ENCODE measurements at regions not wholly inside any gene's neighbourhood (a gene's known extent, or its start where the extent isn't known, plus 50 kb on each side); places are given as distances from the start of the nearest gene placed in this dataset.

DNA sequence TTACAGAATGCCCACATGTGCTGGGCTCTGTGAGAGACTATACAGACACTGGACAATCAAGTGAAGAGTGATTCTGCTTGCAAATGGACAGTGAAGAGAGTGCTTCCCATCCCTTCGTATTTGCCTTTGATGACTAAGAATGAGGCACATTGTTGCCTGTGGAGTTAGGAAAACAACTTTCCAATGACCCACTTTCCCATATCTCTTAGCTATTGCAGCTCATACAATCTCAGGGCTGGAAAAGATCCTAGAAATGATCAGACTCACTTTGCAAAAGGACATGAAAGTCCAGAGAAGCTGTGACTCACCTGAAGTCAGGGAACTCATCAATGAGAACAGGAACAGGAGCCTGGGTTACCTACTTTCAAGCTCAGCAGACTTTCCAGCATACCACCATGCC lies 440.5 kb upstream of the TCF4 start:
- Mint-ChIP-seq H3K27ac (no peak overlapping the region), H3K36me3 (ENCODE audit: insufficient read depth) (no peaks in the 10 kb centered on the region), H3K4me1 (ENCODE audit: low read depth in 2 of 2) (no peaks in the 10 kb centered on the region), H3K27me3 (no peaks in the 10 kb centered on the region), H3K4me3 (no peak overlapping the region), H3K9me3 (peaks cover 0 to 2% of the 10 kb centered on the region in 2 donors)
- ATAC-seq (replicated peaks) (no peak), DNase-seq (no peak)

DNA sequence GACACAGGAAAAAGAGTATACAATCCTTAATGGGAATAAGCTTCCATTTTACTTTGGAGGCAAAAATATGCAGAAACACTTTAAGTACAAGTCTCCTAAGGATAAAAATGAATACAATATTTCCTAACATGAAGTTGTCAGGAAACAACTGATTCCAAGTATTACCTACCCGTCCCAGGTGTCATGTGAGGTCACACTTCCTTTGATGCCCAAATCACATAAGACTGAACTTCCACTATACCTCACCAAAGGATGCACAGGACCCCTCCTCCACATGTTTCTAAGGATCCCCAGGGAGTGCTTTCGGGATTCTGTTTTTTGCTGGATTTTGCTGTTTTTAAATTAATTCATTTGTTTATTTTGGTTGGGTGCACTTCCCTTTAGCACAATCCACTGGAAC lies 438.5 kb upstream of the TCF4 start:
- no peak for ATAC-seq (replicated peaks)
- Mint-ChIP-seq H3K4me1 (ENCODE audit: low read depth in 2 of 2) (no peaks in the 10 kb centered on the region), H3K27me3 (no peaks in the 10 kb centered on the region), H3K27ac (no peak overlapping the region), H3K4me3 (no peak overlapping the region), H3K36me3 (ENCODE audit: insufficient read depth) (no peaks in the 10 kb centered on the region), H3K9me3 (no peaks in the 10 kb centered on the region)
- DNase-seq, result no peak

DNA sequence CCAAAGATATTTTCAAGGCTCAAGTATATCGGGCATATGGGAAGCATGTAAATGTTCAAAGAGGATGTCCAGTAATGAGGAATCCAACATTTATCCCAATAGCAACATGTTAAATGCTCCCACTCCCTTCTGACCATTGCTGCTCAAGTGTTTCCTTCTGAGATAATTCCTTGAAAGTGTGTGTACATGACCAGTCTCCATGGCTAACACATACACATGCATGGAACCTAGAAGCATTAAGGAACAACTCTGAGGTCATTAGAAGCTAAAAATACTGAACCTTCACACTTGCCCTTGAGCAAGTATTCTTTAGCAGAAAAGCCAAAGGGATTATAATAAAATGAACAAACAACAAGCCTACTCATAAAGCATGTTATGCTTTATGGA lies 433.8 kb upstream of the TCF4 start:
- H3K27me3 Mint-ChIP-seq, result no peaks in the 10 kb centered on the region
- H3K27ac Mint-ChIP-seq, result no peak overlapping the region
- no peak overlapping the region for H3K4me3 Mint-ChIP-seq
- H3K9me3 Mint-ChIP-seq, result peaks cover 5 to 7% of the 10 kb centered on the region in 2 donors
- no peaks in the 10 kb centered on the region for H3K4me1 Mint-ChIP-seq (ENCODE audit: low read depth in 2 of 2)
- no peak for ATAC-seq (replicated peaks)
- H3K36me3 Mint-ChIP-seq (ENCODE audit: insufficient read depth), result no peaks in the 10 kb centered on the region
- DNase-seq, result no peak

DNA sequence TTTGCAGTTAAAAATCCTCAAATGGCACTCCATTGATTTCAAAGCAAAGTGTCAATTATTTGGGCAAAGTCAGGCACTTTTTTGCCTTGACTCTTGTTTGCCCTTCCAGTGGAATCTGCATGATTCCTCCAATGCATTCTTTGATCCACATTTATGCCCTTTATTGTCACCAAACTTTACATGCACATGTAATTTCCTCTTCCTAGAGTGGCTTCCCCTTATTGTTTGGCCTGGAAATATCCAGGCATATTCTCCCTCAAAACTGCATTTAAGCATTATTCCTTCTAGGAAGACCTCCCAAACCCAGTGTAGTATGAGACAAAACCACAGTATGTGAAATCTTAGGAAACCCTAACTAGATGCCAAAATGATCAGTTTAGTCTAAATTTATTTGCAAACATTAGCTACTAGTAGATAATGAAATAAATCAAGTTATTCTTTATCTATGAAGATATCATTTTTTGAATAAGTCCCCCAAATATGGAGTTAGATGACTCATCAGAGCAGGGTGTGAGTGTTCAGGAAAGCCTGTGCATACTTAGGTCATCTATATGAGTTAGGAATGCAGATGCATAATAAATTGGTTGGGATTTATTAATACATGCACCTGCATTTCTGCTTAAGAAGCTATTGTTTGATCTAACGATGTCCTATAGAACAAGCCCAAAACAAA lies 433.3 kb upstream of the TCF4 start:
- Mint-ChIP-seq H3K9me3 (peaks cover 5 to 7% of the 10 kb centered on the region in 2 donors), H3K27me3 (no peaks in the 10 kb centered on the region), H3K4me1 (ENCODE audit: low read depth in 2 of 2) (no peaks in the 10 kb centered on the region), H3K27ac (no peak overlapping the region), H3K4me3 (no peak overlapping the region), H3K36me3 (ENCODE audit: insufficient read depth) (no peaks in the 10 kb centered on the region)
- no peak for DNase-seq
- no peak for ATAC-seq (replicated peaks)

DNA sequence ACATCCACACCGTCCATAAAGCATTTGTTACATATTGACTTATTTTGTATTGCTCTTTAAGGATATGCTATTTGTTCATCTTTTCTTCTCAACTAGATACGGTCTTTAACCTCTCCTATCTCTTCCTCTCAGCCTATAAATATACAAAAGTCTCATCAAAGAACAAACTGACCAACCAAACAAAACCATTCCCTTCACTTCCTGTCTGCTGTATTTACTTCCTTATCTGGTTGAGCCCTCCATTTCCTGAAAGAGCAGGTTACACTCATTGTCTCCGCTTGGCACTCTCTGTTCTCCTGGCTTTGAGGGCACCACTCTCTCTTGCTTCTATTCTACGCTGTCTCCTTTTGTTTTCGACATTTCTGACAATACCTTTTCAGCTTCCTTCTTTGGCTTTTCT lies 431.9 kb upstream of the TCF4 start:
- H3K9me3 Mint-ChIP-seq, result peaks cover 7 to 13% of the 10 kb centered on the region in 2 donors
- H3K4me1 Mint-ChIP-seq (ENCODE audit: low read depth in 2 of 2), result no peaks in the 10 kb centered on the region
- DNase-seq, result no peak
- H3K27ac Mint-ChIP-seq, result no peak overlapping the region
- H3K27me3 Mint-ChIP-seq, result no peaks in the 10 kb centered on the region
- H3K36me3 Mint-ChIP-seq (ENCODE audit: insufficient read depth), result no peaks in the 10 kb centered on the region
- ATAC-seq (replicated peaks), result no peak
- no peak overlapping the region for H3K4me3 Mint-ChIP-seq

DNA sequence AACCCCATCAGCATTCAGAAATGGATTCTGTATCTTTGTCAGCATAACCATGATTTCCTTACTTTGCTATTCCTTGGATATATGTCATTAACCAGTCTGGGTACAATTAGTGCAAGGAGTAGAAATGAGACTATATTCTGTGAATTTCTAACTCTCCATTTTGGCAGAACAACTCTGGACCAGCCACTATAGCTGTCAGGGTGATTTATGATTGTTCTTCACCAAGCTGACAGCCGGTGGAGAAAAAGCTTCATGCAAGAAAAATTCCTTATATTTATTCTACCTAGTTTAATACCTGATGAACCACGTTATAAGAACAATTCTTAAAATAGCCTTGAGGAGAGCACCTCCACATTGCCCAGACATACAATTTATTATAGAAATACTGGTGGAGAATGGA lies 431.2 kb upstream of the TCF4 start:
- no peaks in the 10 kb centered on the region for H3K27me3 Mint-ChIP-seq
- no peak overlapping the region for H3K27ac Mint-ChIP-seq
- ATAC-seq (replicated peaks) (no peak), DNase-seq (no peak)
- H3K4me3 Mint-ChIP-seq, result no peak overlapping the region
- no peaks in the 10 kb centered on the region for H3K36me3 Mint-ChIP-seq (ENCODE audit: insufficient read depth)
- no peaks in the 10 kb centered on the region for H3K4me1 Mint-ChIP-seq (ENCODE audit: low read depth in 2 of 2)
- H3K9me3 Mint-ChIP-seq, result peaks cover 7 to 14% of the 10 kb centered on the region in 2 donors

DNA sequence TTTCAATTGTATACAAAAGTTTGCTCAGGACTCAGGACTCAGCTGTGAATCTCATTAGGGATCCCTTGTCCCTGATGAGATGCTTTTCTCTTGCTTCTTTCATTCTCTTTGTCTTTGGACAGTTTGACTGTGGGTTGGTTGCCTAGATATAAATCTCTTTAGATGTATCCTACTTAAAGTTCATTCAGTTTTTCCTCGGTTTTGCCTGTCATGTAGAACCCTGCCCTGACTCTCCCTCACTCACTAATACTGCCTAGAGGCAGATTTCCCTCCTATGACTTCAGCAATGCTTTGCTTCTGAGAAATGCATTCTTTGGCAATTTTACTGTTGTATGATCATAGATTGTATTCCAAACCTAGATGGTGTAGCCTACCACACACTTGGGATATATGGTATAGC lies 421.4 kb upstream of the TCF4 start:
- H3K36me3 Mint-ChIP-seq (ENCODE audit: insufficient read depth), result no peaks in the 10 kb centered on the region
- H3K4me3 Mint-ChIP-seq, result no peak overlapping the region
- H3K4me1 Mint-ChIP-seq (ENCODE audit: low read depth in 2 of 2), result no peaks in the 10 kb centered on the region
- H3K9me3 Mint-ChIP-seq, result peaks cover 9 to 31% of the 10 kb centered on the region in 2 donors
- H3K27ac Mint-ChIP-seq, result no peak overlapping the region
- no peaks in the 10 kb centered on the region for H3K27me3 Mint-ChIP-seq
- no peak for ATAC-seq (replicated peaks)
- no peak for DNase-seq

DNA sequence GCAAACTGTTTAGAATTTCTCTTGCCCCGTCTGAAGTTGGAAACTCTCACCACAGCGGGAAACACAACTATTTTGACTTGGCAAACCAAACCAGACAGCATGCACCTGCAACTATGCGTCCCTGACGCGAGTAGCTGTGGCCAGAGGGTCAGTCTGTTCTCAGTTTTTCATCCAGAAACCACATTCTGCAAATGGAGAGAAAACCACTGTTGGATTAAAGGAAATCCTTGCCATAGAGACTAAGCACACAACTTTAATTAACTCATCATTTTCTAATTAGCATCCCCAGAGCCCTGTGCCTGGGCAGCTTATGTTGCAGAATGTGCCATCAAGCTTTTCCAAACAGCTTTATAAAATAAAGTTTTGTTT lies 415.7 kb upstream of the TCF4 start:
- Mint-ChIP-seq H3K36me3 (ENCODE audit: insufficient read depth) (no peaks in the 10 kb centered on the region), H3K27ac (no peak overlapping the region), H3K4me3 (no peak overlapping the region), H3K4me1 (ENCODE audit: low read depth in 2 of 2) (no peaks in the 10 kb centered on the region), H3K27me3 (no peaks in the 10 kb centered on the region), H3K9me3 (peaks cover 0 to 2% of the 10 kb centered on the region in 2 donors)
- DNase-seq (no peak), ATAC-seq (replicated peaks) (no peak)

DNA sequence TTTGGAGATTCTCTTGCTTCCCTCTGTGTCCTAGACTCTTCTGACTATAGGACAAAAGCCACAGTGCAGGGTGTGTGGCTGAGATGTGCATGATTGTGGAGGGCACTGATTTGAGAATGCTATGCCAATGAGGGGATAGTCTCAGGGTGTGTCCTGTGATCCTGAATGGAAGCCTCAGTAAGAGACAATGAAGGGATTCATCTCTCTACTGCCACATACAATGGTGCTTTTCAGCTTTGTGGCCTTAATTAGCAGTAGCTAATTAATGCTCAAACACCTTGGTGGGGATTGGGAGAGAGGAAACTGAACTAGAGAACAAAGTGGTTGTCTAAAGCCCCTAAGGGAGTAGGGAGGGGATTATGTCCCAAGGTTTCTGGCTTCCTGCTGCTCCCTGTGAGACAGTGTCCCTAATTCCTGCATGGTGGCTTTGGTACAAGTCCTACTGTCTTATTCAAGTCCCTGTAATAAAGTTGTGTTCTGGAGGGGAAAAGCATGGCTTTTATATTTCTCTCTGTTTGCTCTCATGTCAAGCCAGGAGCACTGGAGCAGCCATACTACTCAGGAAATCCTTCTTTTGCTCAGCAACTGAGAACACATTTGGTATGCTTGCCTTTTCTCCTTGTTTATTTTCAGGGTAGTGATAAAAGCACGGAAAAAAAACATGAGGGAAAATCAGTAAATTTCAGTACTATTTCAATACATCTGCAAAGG lies 415.2 kb upstream of the TCF4 start:
- peaks cover 2 to 3% of the 10 kb centered on the region in 2 donors for H3K9me3 Mint-ChIP-seq
- H3K36me3 Mint-ChIP-seq (ENCODE audit: insufficient read depth), result no peaks in the 10 kb centered on the region
- no peaks in the 10 kb centered on the region for H3K4me1 Mint-ChIP-seq (ENCODE audit: low read depth in 2 of 2)
- H3K27ac Mint-ChIP-seq, result no peak overlapping the region
- no peak for DNase-seq
- no peaks in the 10 kb centered on the region for H3K27me3 Mint-ChIP-seq
- no peak for ATAC-seq (replicated peaks)
- H3K4me3 Mint-ChIP-seq, result no peak overlapping the region

DNA sequence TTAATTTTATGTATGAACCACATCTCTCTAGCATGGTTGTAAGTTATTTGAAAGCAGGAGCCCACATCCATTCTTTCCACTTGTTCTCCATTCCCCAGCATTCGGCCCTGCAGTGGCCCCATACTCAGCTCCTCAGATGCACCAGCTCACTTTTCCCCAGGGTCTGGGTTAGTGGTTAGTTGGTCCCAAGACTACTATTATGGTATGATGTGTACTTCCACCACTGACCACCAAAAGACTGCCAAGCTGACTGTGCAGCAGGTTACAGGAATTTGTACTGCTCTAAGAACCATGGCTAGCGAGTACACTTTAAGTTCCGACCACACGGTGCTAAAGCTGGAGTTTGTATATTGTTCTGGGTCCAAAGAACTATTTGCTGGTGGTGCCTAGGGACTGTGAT lies 413.6 kb upstream of the TCF4 start:
- H3K4me3 Mint-ChIP-seq, result no peak overlapping the region
- H3K9me3 Mint-ChIP-seq, result peaks cover 6 to 17% of the 10 kb centered on the region in 2 donors
- no peaks in the 10 kb centered on the region for H3K36me3 Mint-ChIP-seq (ENCODE audit: insufficient read depth)
- H3K27me3 Mint-ChIP-seq, result no peaks in the 10 kb centered on the region
- H3K27ac Mint-ChIP-seq, result no peak overlapping the region
- DNase-seq (no peak), ATAC-seq (replicated peaks) (no peak)
- H3K4me1 Mint-ChIP-seq (ENCODE audit: low read depth in 2 of 2), result no peaks in the 10 kb centered on the region

DNA sequence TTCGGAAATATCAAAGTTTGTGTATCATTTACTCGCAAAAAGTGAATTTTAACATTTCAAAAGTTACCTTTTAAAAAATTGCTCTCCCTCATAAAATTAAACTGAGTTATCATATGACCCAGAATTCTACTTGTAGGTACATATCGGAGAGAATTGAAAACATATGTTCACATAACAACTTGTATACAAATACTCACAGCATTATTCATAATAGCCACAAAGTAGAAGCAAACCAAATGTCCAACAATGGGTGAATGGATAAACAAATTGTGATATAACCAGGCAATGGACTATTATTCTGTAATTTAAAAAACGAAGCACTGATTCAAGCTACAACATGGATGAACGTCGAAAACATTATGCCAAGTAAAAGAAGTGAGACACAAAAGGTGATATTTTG lies 412.0 kb upstream of the TCF4 start:
- ATAC-seq (replicated peaks), result no peak
- DNase-seq, result no peak
- no peaks in the 10 kb centered on the region for H3K27me3 Mint-ChIP-seq
- H3K9me3 Mint-ChIP-seq, result peaks cover 6 to 23% of the 10 kb centered on the region in 2 donors
- H3K36me3 Mint-ChIP-seq (ENCODE audit: insufficient read depth), result no peaks in the 10 kb centered on the region
- H3K27ac Mint-ChIP-seq, result no peak overlapping the region
- no peaks in the 10 kb centered on the region for H3K4me1 Mint-ChIP-seq (ENCODE audit: low read depth in 2 of 2)
- H3K4me3 Mint-ChIP-seq, result no peak overlapping the region

DNA sequence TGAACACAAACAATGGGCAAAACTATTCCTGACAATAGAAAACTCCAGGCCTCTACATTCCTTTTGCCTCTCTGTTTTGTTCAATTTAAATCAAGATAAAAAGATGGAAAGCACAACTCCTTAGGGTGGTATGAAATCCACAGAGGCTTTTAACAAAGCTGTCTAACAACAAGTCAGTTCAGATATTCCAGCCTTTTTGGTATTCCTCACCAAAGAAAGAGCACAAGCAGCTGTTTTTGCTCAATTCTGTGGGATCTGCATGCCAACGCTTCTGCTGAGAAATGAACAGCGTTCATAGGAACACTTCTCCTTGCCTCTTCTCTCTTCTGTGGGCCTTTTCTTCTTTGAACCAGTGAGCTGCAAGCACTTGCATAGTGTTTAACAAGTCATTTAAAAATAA lies 411.6 kb upstream of the TCF4 start:
- Mint-ChIP-seq H3K4me3 (no peak overlapping the region), H3K4me1 (ENCODE audit: low read depth in 2 of 2) (no peaks in the 10 kb centered on the region), H3K9me3 (peaks cover 8 to 23% of the 10 kb centered on the region in 2 donors), H3K27ac (no peak overlapping the region), H3K27me3 (no peaks in the 10 kb centered on the region), H3K36me3 (ENCODE audit: insufficient read depth) (no peaks in the 10 kb centered on the region)
- ATAC-seq (replicated peaks) (no peak), DNase-seq (no peak)

DNA sequence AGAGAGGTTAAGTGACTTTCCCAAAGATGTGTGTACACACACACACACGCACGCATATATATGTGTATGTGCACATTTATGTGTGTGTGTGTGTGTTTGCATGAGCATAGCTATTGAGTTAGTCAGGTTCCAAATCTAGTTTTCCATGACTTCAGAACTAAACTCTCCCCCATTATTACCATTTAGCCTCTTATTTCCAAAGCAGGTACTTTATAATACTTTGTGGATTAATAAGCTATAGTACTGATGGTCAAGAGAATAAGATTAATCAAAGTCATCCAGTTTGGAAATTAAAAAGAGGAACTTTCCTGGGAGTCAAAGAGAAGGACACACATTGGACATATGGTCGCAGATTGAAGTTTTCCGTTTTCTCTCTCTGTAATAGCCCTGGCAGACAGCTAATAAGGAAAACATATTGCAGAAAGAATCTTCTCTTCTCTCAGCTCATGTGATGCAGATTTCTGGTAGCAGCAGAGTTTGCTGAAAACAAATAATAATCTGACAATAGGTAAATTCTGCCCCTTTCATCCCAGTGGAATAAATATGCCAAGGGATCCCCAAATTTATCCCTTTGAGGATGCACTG lies 410.9 kb upstream of the TCF4 start:
- no peaks in the 10 kb centered on the region for H3K27me3 Mint-ChIP-seq
- H3K4me1 Mint-ChIP-seq (ENCODE audit: low read depth in 2 of 2), result no peaks in the 10 kb centered on the region
- H3K4me3 Mint-ChIP-seq, result no peak overlapping the region
- H3K27ac Mint-ChIP-seq, result no peak overlapping the region
- ATAC-seq (replicated peaks) (no peak), DNase-seq (no peak)
- no peaks in the 10 kb centered on the region for H3K36me3 Mint-ChIP-seq (ENCODE audit: insufficient read depth)
- H3K9me3 Mint-ChIP-seq, result peaks cover 9 to 23% of the 10 kb centered on the region in 2 donors

DNA sequence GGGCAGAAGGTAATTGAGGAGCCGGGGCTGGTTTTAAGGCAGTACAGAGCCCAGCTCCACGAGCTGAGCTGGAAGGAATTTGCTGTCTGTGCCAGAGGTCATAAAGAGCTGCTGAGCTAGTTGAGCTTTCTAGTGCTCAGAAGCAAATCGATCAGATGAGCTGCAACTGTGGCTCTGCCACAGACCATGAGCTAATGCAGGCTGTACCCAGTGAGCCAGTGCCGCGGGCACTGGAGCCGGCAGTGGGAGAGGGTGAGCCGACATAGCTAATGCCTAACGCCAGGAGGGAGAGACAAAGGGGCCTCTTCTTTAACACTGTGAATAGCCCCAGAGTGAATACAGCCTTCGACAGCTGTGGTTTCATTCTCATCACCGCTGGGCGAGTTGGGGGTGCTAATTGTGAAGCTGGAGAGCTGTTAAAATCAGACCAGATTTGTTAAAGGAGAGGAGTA lies 410.1 kb upstream of the TCF4 start:
- Mint-ChIP-seq H3K9me3 (peaks cover 9 to 23% of the 10 kb centered on the region in 2 donors), H3K27ac (no peak overlapping the region), H3K4me1 (ENCODE audit: low read depth in 2 of 2) (no peaks in the 10 kb centered on the region), H3K27me3 (no peaks in the 10 kb centered on the region), H3K36me3 (ENCODE audit: insufficient read depth) (peaks cover 3% of the 10 kb centered on the region), H3K4me3 (no peak overlapping the region)
- no peak for DNase-seq
- no peak for ATAC-seq (replicated peaks)
